ENCODE measurements at regions not wholly inside any gene's neighbourhood (a gene's known extent, or its start where the extent isn't known, plus 50 kb on each side); places are given as distances from the start of the nearest gene placed in this dataset.

DNA sequence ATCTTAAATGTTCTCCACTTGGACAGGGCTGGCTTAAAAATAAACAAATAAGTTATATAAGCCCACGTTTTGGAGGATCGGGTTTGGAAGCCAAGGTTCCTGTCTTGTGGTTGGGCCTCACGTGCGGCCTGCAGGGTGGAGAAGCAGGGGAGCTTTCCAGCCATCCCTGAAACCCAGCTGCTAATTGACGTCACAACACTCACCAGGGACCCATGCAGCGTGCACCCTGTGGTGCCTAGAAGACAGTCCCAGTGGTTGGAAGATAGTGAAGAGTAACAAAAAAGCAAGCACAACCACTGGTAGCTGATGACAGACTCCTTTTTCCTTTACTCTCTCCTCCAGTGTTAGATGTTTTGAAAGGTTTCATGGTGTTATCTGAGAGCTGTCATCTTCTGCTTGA lies 142.0 kb upstream of the RBPJ start:
- Histone ChIP-seq H2BK5ac (ENCODE audit: low read depth, low read length, poor library complexity, severe bottlenecking) (no peak overlapping the region), H3K36me3 (ENCODE audit: control insufficient read depth in 1 of 2, insufficient read depth in 2 of 2, low read depth in 1 of 2, low read length in 2 of 2) (no peaks in the 10 kb centered on the region), H3K9me3 (ENCODE audit: control insufficient read depth, low read length) (no peaks in the 10 kb centered on the region), H3K18ac (ENCODE audit: low read depth in 1 of 2, low read length in 2 of 2) (no peak overlapping the region), H3K79me1 (replicated peaks; ENCODE audit: low read length, poor library complexity, severe bottlenecking) (no peaks in the 10 kb centered on the region), H4K91ac (ENCODE audit: low read length) (no peak overlapping the region), H3K4ac (ENCODE audit: low read depth in 1 of 2, low read length in 2 of 2) (no peak overlapping the region), H2AK5ac (ENCODE audit: low read length, severe bottlenecking) (no peak overlapping the region), H2BK12ac (ENCODE audit: low read length in 2 of 2) (no peak overlapping the region), H3K9ac (ENCODE audit: low read length) (peak overlapping the region; percentile 62), H3K4me1 (ENCODE audit: control insufficient read depth, insufficient read depth, low read depth, low read length) (peaks cover 2% of the 10 kb centered on the region), H3K4me3 (ENCODE audit: insufficient read depth in 1 of 2, low read depth in 1 of 2, low read length in 2 of 2) (no peak overlapping the region), H2BK120ac (ENCODE audit: low read depth, low read length) (no peak overlapping the region), H3K14ac (ENCODE audit: low read length in 2 of 2) (no peak overlapping the region), H4K8ac (ENCODE audit: low read length) (no peak overlapping the region), H3K4me2 (ENCODE audit: low read length, poor library complexity, severe bottlenecking) (no peak overlapping the region), H3K23ac (ENCODE audit: low read length in 2 of 2) (no peak overlapping the region), H2AFZ (ENCODE audit: low read depth, low read length) (no peak overlapping the region), H3K27me3 (ENCODE audit: control insufficient read depth in 1 of 2, insufficient read depth in 1 of 2, low read length in 2 of 2) (no peaks in the 10 kb centered on the region), H3K27ac (ENCODE audit: low read length, poor library complexity, severe bottlenecking) (no peak overlapping the region), H2BK15ac (ENCODE audit: low read depth, poor library complexity, severe bottlenecking) (no peak overlapping the region)
- DNase-seq, result no peak
- 87% methylated on average over 5 of the region's 6 CpGs for WGBS

- H3K79me1 ChIP-seq (replicated peaks; ENCODE audit: low read length, poor library complexity, severe bottlenecking), result no peaks in the 10 kb centered on the region
- no peak overlapping the region for H2AK5ac ChIP-seq (ENCODE audit: low read length, severe bottlenecking)
- H3K4me1 ChIP-seq (ENCODE audit: control insufficient read depth, insufficient read depth, low read depth, low read length), result peaks cover 2% of the 10 kb centered on the region
- no peak for DNase-seq
- H3K18ac ChIP-seq (ENCODE audit: low read depth in 1 of 2, low read length in 2 of 2), result no peak overlapping the region
- H2AFZ ChIP-seq (ENCODE audit: low read depth, low read length), result no peak overlapping the region
- H2BK12ac ChIP-seq (ENCODE audit: low read length in 2 of 2), result no peak overlapping the region
- H3K14ac ChIP-seq (ENCODE audit: low read length in 2 of 2), result no peak overlapping the region
- no peak overlapping the region for H3K27ac ChIP-seq (ENCODE audit: low read length, poor library complexity, severe bottlenecking)
- H3K4ac ChIP-seq (ENCODE audit: low read depth in 1 of 2, low read length in 2 of 2), result no peak overlapping the region
- H2BK120ac ChIP-seq (ENCODE audit: low read depth, low read length), result no peak overlapping the region
- no peak overlapping the region for H4K91ac ChIP-seq (ENCODE audit: low read length)
- no peak overlapping the region for H3K4me2 ChIP-seq (ENCODE audit: low read length, poor library complexity, severe bottlenecking)
- no peak overlapping the region for H2BK15ac ChIP-seq (ENCODE audit: low read depth, poor library complexity, severe bottlenecking)
- no peak overlapping the region for H3K23ac ChIP-seq (ENCODE audit: low read length in 2 of 2)
- H4K8ac ChIP-seq (ENCODE audit: low read length), result no peak overlapping the region
- no peaks in the 10 kb centered on the region for H3K36me3 ChIP-seq (ENCODE audit: control insufficient read depth in 1 of 2, insufficient read depth in 2 of 2, low read depth in 1 of 2, low read length in 2 of 2)
- peak overlapping the region; percentile 62 for H3K9ac ChIP-seq (ENCODE audit: low read length)
- H3K27me3 ChIP-seq (ENCODE audit: control insufficient read depth in 1 of 2, insufficient read depth in 1 of 2, low read length in 2 of 2), result no peaks in the 10 kb centered on the region
- no peaks in the 10 kb centered on the region for H3K9me3 ChIP-seq (ENCODE audit: control insufficient read depth, low read length)
- WGBS, result 94% methylated on average over 2 of the region's 6 CpGs
- H2BK5ac ChIP-seq (ENCODE audit: low read depth, low read length, poor library complexity, severe bottlenecking), result no peak overlapping the region
- no peak overlapping the region for H3K4me3 ChIP-seq (ENCODE audit: insufficient read depth in 1 of 2, low read depth in 1 of 2, low read length in 2 of 2)
These were observed 141.5 kb upstream of the RBPJ start for GRCh38 chr4:26179316-26179760.

GRCh38 chr4:26181616-26182015 lies 139.2 kb upstream of the RBPJ start:
- no peak overlapping the region for H2AK5ac ChIP-seq (ENCODE audit: low read length, severe bottlenecking)

DNA sequence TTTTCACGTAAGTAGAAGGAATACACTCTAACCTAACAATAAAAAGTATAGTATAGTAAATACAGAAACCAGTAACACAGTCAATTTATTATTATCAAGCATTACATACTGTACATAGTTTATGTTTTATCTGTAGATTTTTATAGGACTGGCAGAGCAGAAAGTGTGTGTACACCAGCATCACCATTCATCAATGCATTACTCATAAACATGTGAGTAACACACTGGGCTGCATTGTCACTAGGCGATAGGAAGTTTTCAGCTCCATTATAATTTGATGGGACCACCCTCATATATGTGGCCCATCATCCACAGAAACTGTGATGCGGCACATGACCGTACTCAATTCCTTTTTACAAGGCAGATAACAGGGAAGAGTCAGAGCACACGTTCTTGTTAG lies 137.8 kb upstream of the RBPJ start:
- H3K23ac ChIP-seq (ENCODE audit: low read length in 2 of 2), result no peak overlapping the region
- no peak overlapping the region for H4K8ac ChIP-seq (ENCODE audit: low read length)
- no peaks in the 10 kb centered on the region for H3K27me3 ChIP-seq (ENCODE audit: control insufficient read depth in 1 of 2, insufficient read depth in 1 of 2, low read length in 2 of 2)
- H2AK5ac ChIP-seq (ENCODE audit: low read length, severe bottlenecking), result no peak overlapping the region
- H3K18ac ChIP-seq (ENCODE audit: low read depth in 1 of 2, low read length in 2 of 2), result no peak overlapping the region
- H4K91ac ChIP-seq (ENCODE audit: low read length), result no peak overlapping the region
- no peak overlapping the region for H2AFZ ChIP-seq (ENCODE audit: low read depth, low read length)
- WGBS, result 84% methylated on average over 4 of the region's 5 CpGs
- no peak overlapping the region for H2BK120ac ChIP-seq (ENCODE audit: low read depth, low read length)
- H2BK12ac ChIP-seq (ENCODE audit: low read length in 2 of 2), result no peak overlapping the region
- H3K36me3 ChIP-seq (ENCODE audit: control insufficient read depth in 1 of 2, insufficient read depth in 2 of 2, low read depth in 1 of 2, low read length in 2 of 2), result no peaks in the 10 kb centered on the region
- H3K14ac ChIP-seq (ENCODE audit: low read length in 2 of 2), result no peak overlapping the region
- no peaks in the 10 kb centered on the region for H3K79me1 ChIP-seq (replicated peaks; ENCODE audit: low read length, poor library complexity, severe bottlenecking)
- peaks cover 4% of the 10 kb centered on the region for H3K4me1 ChIP-seq (ENCODE audit: control insufficient read depth, insufficient read depth, low read depth, low read length)
- H3K9me3 ChIP-seq (ENCODE audit: control insufficient read depth, low read length), result no peaks in the 10 kb centered on the region
- no peak overlapping the region for H2BK15ac ChIP-seq (ENCODE audit: low read depth, poor library complexity, severe bottlenecking)
- H2BK5ac ChIP-seq (ENCODE audit: low read depth, low read length, poor library complexity, severe bottlenecking), result no peak overlapping the region
- peak overlapping the region; percentile 36 for H3K9ac ChIP-seq (ENCODE audit: low read length)
- H3K4me3 ChIP-seq (ENCODE audit: insufficient read depth in 1 of 2, low read depth in 1 of 2, low read length in 2 of 2), result no peak overlapping the region
- no peak overlapping the region for H3K4ac ChIP-seq (ENCODE audit: low read depth in 1 of 2, low read length in 2 of 2)
- DNase-seq, result no peak
- H3K27ac ChIP-seq (ENCODE audit: low read length, poor library complexity, severe bottlenecking), result no peak overlapping the region
- H3K4me2 ChIP-seq (ENCODE audit: low read length, poor library complexity, severe bottlenecking), result no peak overlapping the region

More at GRCh38 chr4:26181616-26182015, 139.2 kb upstream of the RBPJ start:
- Histone ChIP-seq H3K18ac (ENCODE audit: low read depth in 1 of 2, low read length in 2 of 2) (no peak overlapping the region), H4K8ac (ENCODE audit: low read length) (no peak overlapping the region), H3K36me3 (ENCODE audit: control insufficient read depth in 1 of 2, insufficient read depth in 2 of 2, low read depth in 1 of 2, low read length in 2 of 2) (no peaks in the 10 kb centered on the region), H2BK15ac (ENCODE audit: low read depth, poor library complexity, severe bottlenecking) (no peak overlapping the region), H3K27me3 (ENCODE audit: control insufficient read depth in 1 of 2, insufficient read depth in 1 of 2, low read length in 2 of 2) (no peaks in the 10 kb centered on the region), H2BK5ac (ENCODE audit: low read depth, low read length, poor library complexity, severe bottlenecking) (no peak overlapping the region), H3K23ac (ENCODE audit: low read length in 2 of 2) (no peak overlapping the region), H3K14ac (ENCODE audit: low read length in 2 of 2) (no peak overlapping the region), H2BK120ac (ENCODE audit: low read depth, low read length) (no peak overlapping the region), H3K4me1 (ENCODE audit: control insufficient read depth, insufficient read depth, low read depth, low read length) (peaks cover 4% of the 10 kb centered on the region), H2BK12ac (ENCODE audit: low read length in 2 of 2) (no peak overlapping the region), H3K9me3 (ENCODE audit: control insufficient read depth, low read length) (no peaks in the 10 kb centered on the region), H3K4ac (ENCODE audit: low read depth in 1 of 2, low read length in 2 of 2) (no peak overlapping the region), H3K79me1 (replicated peaks; ENCODE audit: low read length, poor library complexity, severe bottlenecking) (no peaks in the 10 kb centered on the region), H4K91ac (ENCODE audit: low read length) (no peak overlapping the region), H3K9ac (ENCODE audit: low read length) (peak overlapping the region; percentile 38), H3K4me3 (ENCODE audit: insufficient read depth in 1 of 2, low read depth in 1 of 2, low read length in 2 of 2) (peak overlapping the region in 1 of 2 experiments; percentile 7), H3K4me2 (ENCODE audit: low read length, poor library complexity, severe bottlenecking) (no peak overlapping the region), H2AFZ (ENCODE audit: low read depth, low read length) (no peak overlapping the region), H3K27ac (ENCODE audit: low read length, poor library complexity, severe bottlenecking) (no peak overlapping the region)
- no peak for DNase-seq
- 40% methylated on average over 1 of the region's 1 CpG for WGBS
